ENCODE measurements at regions not wholly inside any gene's neighbourhood (a gene's known extent, or its start where the extent isn't known, plus 50 kb on each side); places are given as distances from the start of the nearest gene placed in this dataset.

- no peaks in the 10 kb centered on the region for H3K27me3 ChIP-seq (ENCODE audit: control insufficient read depth, insufficient read depth, low read length)
- H3K4me3 ChIP-seq (ENCODE audit: low read length in 3 of 3), result no peak overlapping the region
- DNase-seq, result no peak
- no peaks in the 10 kb centered on the region for H3K4me1 ChIP-seq (ENCODE audit: control insufficient read depth in 2 of 3, insufficient read depth in 2 of 3, low read depth in 1 of 3, low read length in 3 of 3)
- no peak overlapping the region for H3K27ac ChIP-seq (ENCODE audit: low read depth in 2 of 2, low read length in 2 of 2)
- intact Hi-C loops (cut with DNase I), result no loop called here
- no peak for TF ChIP-seq CTCF (IDR thresholded peaks at IDR 0.05; ENCODE audit: borderline replicate concordance, extremely low read depth, insufficient read depth)
- no peaks in the 10 kb centered on the region for H3K9me3 ChIP-seq (ENCODE audit: control insufficient read depth in 2 of 3, insufficient read depth in 1 of 3, low read length in 3 of 3)
- FAIRE-seq, result no peak
- H3K9ac ChIP-seq (ENCODE audit: low read length in 3 of 3), result no peak overlapping the region
- no peaks in the 10 kb centered on the region for H3K36me3 ChIP-seq (ENCODE audit: control insufficient read depth in 2 of 3, insufficient read depth in 3 of 3, low read length in 3 of 3)
Measured at GRCh38 chr17:33596899-33597298, 303.8 kb upstream of the ASIC2 start.

GRCh38 chr17:33598797-33599196, 305.7 kb upstream of the ASIC2 start:
- H3K4me1 ChIP-seq (ENCODE audit: control insufficient read depth in 2 of 3, insufficient read depth in 2 of 3, low read depth in 1 of 3, low read length in 3 of 3), result no peaks in the 10 kb centered on the region

GRCh38 chr17:33602981-33603380, 309.9 kb upstream of the ASIC2 start:
- Histone ChIP-seq H3K36me3 (ENCODE audit: control insufficient read depth in 2 of 3, insufficient read depth in 3 of 3, low read length in 3 of 3) (no peaks in the 10 kb centered on the region), H3K4me1 (ENCODE audit: control insufficient read depth in 2 of 3, insufficient read depth in 2 of 3, low read depth in 1 of 3, low read length in 3 of 3) (no peaks in the 10 kb centered on the region), H3K4me3 (ENCODE audit: low read length in 3 of 3) (no peak overlapping the region), H3K27me3 (ENCODE audit: control insufficient read depth, insufficient read depth, low read length) (no peaks in the 10 kb centered on the region), H3K27ac (ENCODE audit: low read depth in 2 of 2, low read length in 2 of 2) (no peak overlapping the region), H3K9me3 (ENCODE audit: control insufficient read depth in 2 of 3, insufficient read depth in 1 of 3, low read length in 3 of 3) (no peaks in the 10 kb centered on the region), H3K9ac (ENCODE audit: low read length in 3 of 3) (no peak overlapping the region)
- intact Hi-C loops (cut with DNase I), result no loop called here
- TF ChIP-seq CTCF (IDR thresholded peaks at IDR 0.05; ENCODE audit: borderline replicate concordance, extremely low read depth, insufficient read depth), result no peak
- FAIRE-seq, result no peak
- DNase-seq, result peak in 4 of 5 donors; percentile 24 to 46 (median 35)

More at GRCh38 chr17:33598797-33599196, 305.7 kb upstream of the ASIC2 start:
- no peak for TF ChIP-seq CTCF (IDR thresholded peaks at IDR 0.05; ENCODE audit: borderline replicate concordance, extremely low read depth, insufficient read depth)
- H3K9me3 ChIP-seq (ENCODE audit: control insufficient read depth in 2 of 3, insufficient read depth in 1 of 3, low read length in 3 of 3), result no peaks in the 10 kb centered on the region
- no peak overlapping the region for H3K4me3 ChIP-seq (ENCODE audit: low read length in 3 of 3)
- H3K27me3 ChIP-seq (ENCODE audit: control insufficient read depth, insufficient read depth, low read length), result no peaks in the 10 kb centered on the region
- DNase-seq (no peak), FAIRE-seq (no peak)
- intact Hi-C loops (cut with DNase I), result no loop called here
- no peak overlapping the region for H3K27ac ChIP-seq (ENCODE audit: low read depth in 2 of 2, low read length in 2 of 2)
- no peak overlapping the region for H3K9ac ChIP-seq (ENCODE audit: low read length in 3 of 3)
- H3K36me3 ChIP-seq (ENCODE audit: control insufficient read depth in 2 of 3, insufficient read depth in 3 of 3, low read length in 3 of 3), result no peaks in the 10 kb centered on the region

GRCh38 chr17:33603789-33604188, 310.7 kb upstream of the ASIC2 start:
- Histone ChIP-seq H3K36me3 (ENCODE audit: control insufficient read depth in 2 of 3, insufficient read depth in 3 of 3, low read length in 3 of 3) (no peaks in the 10 kb centered on the region), H3K27ac (ENCODE audit: low read depth in 2 of 2, low read length in 2 of 2) (no peak overlapping the region), H3K9me3 (ENCODE audit: control insufficient read depth in 2 of 3, insufficient read depth in 1 of 3, low read length in 3 of 3) (no peaks in the 10 kb centered on the region), H3K4me3 (ENCODE audit: low read length in 3 of 3) (no peak overlapping the region), H3K4me1 (ENCODE audit: control insufficient read depth in 2 of 3, insufficient read depth in 2 of 3, low read depth in 1 of 3, low read length in 3 of 3) (no peaks in the 10 kb centered on the region), H3K27me3 (ENCODE audit: control insufficient read depth, insufficient read depth, low read length) (no peaks in the 10 kb centered on the region), H3K9ac (ENCODE audit: low read length in 3 of 3) (no peak overlapping the region)
- no peak for TF ChIP-seq CTCF (IDR thresholded peaks at IDR 0.05; ENCODE audit: borderline replicate concordance, extremely low read depth, insufficient read depth)
- intact Hi-C loops (cut with DNase I), result no loop called here
- DNase-seq, result peak in 2 of 5 donors; percentile 2
- no peak for FAIRE-seq

Measured in kidney (tissue), 13 donors.